Loucy (cell line): ENCODE measurements at regions not wholly inside any gene's neighbourhood (a gene's known extent, or its start where the extent isn't known, plus 50 kb on each side); places are given as distances from the start of the nearest gene placed in this dataset.

Experiments
- H2AFZ ChIP-seq: fragments of 200-600 bp; sonication (generic); 2 replicates; pipeline ENCODE4 v1.6.0; 2016; ENCODE audit warnings: antibody characterized with exemption, mild to moderate bottlenecking, low read length, moderate library complexity
- H3F3A ChIP-seq: fragments of 200-600 bp; 2 replicates; pipeline ENCODE4 v1.6.0; 2016; ENCODE audit warnings: antibody characterized with exemption, low read depth, mild to moderate bottlenecking
- H3K27me3 ChIP-seq: fragments of 200-600 bp; sonication (generic); 2 replicates; pipeline ENCODE4 v1.6.1; 2014; ENCODE audit warnings: low read length, mild to moderate bottlenecking; ENCODE audit not compliant: insufficient read depth, poor library complexity, severe bottlenecking
- H3K36me3 ChIP-seq: fragments of 200-600 bp; sonication (generic); 2 replicates; pipeline ENCODE4 v1.6.1; 2016; ENCODE audit warnings: low read length; ENCODE audit not compliant: insufficient read depth
- H3K4me1 ChIP-seq: fragments of 200-600 bp; sonication (generic); 2 replicates; pipeline ENCODE4 v1.5.1; 2014; ENCODE audit warnings: low read length, mild to moderate bottlenecking; ENCODE audit not compliant: insufficient read depth, poor library complexity, severe bottlenecking
- H3K4me2 ChIP-seq: fragments of 200-600 bp; sonication (generic); 2 replicates; pipeline ENCODE4 v1.6.0; 2014; ENCODE audit warnings: antibody characterized with exemption, low read length, low read depth, mild to moderate bottlenecking; ENCODE audit not compliant: poor library complexity, severe bottlenecking
- H3K4me3 ChIP-seq: fragments of 200-600 bp; sonication (generic); 2 replicates; pipeline ENCODE4 v1.5.1; 2014; ENCODE audit warnings: low read length, mild to moderate bottlenecking, mixed read lengths; ENCODE audit not compliant: poor library complexity, severe bottlenecking
- H3K79me2 ChIP-seq: fragments of 200-600 bp; sonication (generic); 2 replicates; pipeline ENCODE4 v1.6.1; 2014; ENCODE audit warnings: low read length; ENCODE audit not compliant: insufficient read depth
- H3K9ac ChIP-seq: fragments of 200-600 bp; sonication (generic); 2 replicates; pipeline ENCODE4 v1.6.0; 2014; ENCODE audit warnings: mild to moderate bottlenecking, low read depth, low read length, moderate library complexity; ENCODE audit not compliant: poor library complexity, severe bottlenecking
- H3K9me2 ChIP-seq: fragments of 200-600 bp; sonication (generic); replicated peaks from 2 replicates; pipeline ENCODE4 v1.6.1; 2016; ENCODE audit warnings: low read depth, low read length, mixed read lengths
- H3K9me3 ChIP-seq: fragments of 200-600 bp; sonication (generic); 2 replicates; pipeline ENCODE4 v1.6.1; 2014; ENCODE audit warnings: mild to moderate bottlenecking, antibody characterized with exemption, low read length, low read depth; ENCODE audit not compliant: insufficient read depth
- H4K20me1 ChIP-seq: fragments of 200-600 bp; sonication (generic); 2 replicates; pipeline ENCODE4 v1.6.0; 2014; ENCODE audit warnings: antibody characterized with exemption, low read length, mild to moderate bottlenecking; ENCODE audit not compliant: insufficient read depth, poor library complexity, severe bottlenecking
- CTCF ChIP-seq: fragments of 200-600 bp; sonication (generic); conservative IDR thresholded peaks from 2 replicates; pipeline ENCODE4 v1.5.1; 2014; ENCODE audit warnings: mild to moderate bottlenecking, antibody characterized with exemption, low read length
- EZH2phosphoT487 ChIP-seq: fragments of 200-600 bp; IDR thresholded peaks from 2 replicates; pipeline ENCODE4 v1.6.1; 2018; ENCODE audit warnings: antibody characterized with exemption, mild to moderate bottlenecking, moderate library complexity, borderline replicate concordance

- Histone ChIP-seq H3K27me3 (no peaks in the 10 kb centered on the region), H3K36me3 (no peaks in the 10 kb centered on the region), H4K20me1 (no peaks in the 10 kb centered on the region)
Observed at GRCh38 chr17:34442387-34443111, 79.5 kb upstream of the CCL1 start.

GRCh38 chr17:34437188-34437587 lies 74.2 kb upstream of the CCL1 start:
- Histone ChIP-seq H3K36me3 (no peaks in the 10 kb centered on the region), H4K20me1 (no peaks in the 10 kb centered on the region), H3K9ac (no peak overlapping the region), H3K9me3 (no peaks in the 10 kb centered on the region), H3K27me3 (no peaks in the 10 kb centered on the region), H3K9me2 (no peaks in the 10 kb centered on the region), H3K4me3 (no peak overlapping the region), H2AFZ (no peak overlapping the region), H3F3A (no peaks in the 10 kb centered on the region), H3K4me1 (no peaks in the 10 kb centered on the region), H3K79me2 (no peaks in the 10 kb centered on the region), H3K4me2 (no peak overlapping the region)
- TF ChIP-seq CTCF: no peak

More at GRCh38 chr17:34442387-34443111, 79.5 kb upstream of the CCL1 start:
- H3K4me3 ChIP-seq: no peak overlapping the region
- no peaks in the 10 kb centered on the region for H3K4me1 ChIP-seq
- H3K9ac ChIP-seq: no peak overlapping the region
- H3K9me3 ChIP-seq: no peaks in the 10 kb centered on the region
- no peak overlapping the region for H3K4me2 ChIP-seq
- no peaks in the 10 kb centered on the region for H3K79me2 ChIP-seq
- H3K9me2 ChIP-seq: no peaks in the 10 kb centered on the region
- no peak for TF ChIP-seq CTCF
- no peaks in the 10 kb centered on the region for H3F3A ChIP-seq
- H2AFZ ChIP-seq: no peak overlapping the region

GRCh38 chr17:34436607-34437006 lies 73.6 kb upstream of the CCL1 start:
- no peaks in the 10 kb centered on the region for H4K20me1 ChIP-seq
- H3K9me3 ChIP-seq: no peaks in the 10 kb centered on the region
- H3F3A ChIP-seq: no peaks in the 10 kb centered on the region
- no peaks in the 10 kb centered on the region for H3K9me2 ChIP-seq
- no peak overlapping the region for H2AFZ ChIP-seq
- no peaks in the 10 kb centered on the region for H3K79me2 ChIP-seq
- no peaks in the 10 kb centered on the region for H3K4me1 ChIP-seq
- no peaks in the 10 kb centered on the region for H3K27me3 ChIP-seq
- no peak overlapping the region for H3K4me3 ChIP-seq
- TF ChIP-seq CTCF (peak; percentile 40), EZH2phosphoT487 (no peak)
- H3K36me3 ChIP-seq: no peaks in the 10 kb centered on the region
- no peak overlapping the region for H3K4me2 ChIP-seq
- no peak overlapping the region for H3K9ac ChIP-seq
